ENCODE measurements at regions not wholly inside any gene's neighbourhood (a gene's known extent, or its start where the extent isn't known, plus 50 kb on each side); places are given as distances from the start of the nearest gene placed in this dataset.

- Histone ChIP-seq H3K27me3 (ENCODE audit: insufficient read depth, low read length) (no peaks in the 10 kb centered on the region), H2AK5ac (ENCODE audit: low read length) (no peak overlapping the region), H4K91ac (ENCODE audit: low read depth, low read length) (no peak overlapping the region), H3K23ac (ENCODE audit: low read length) (no peak overlapping the region), H4K8ac (ENCODE audit: low read depth, low read length) (no peak overlapping the region), H3K9ac (ENCODE audit: low read length) (no peak overlapping the region), H3K9me3 (ENCODE audit: insufficient read depth, low read depth, low read length) (no peaks in the 10 kb centered on the region), H3K27ac (ENCODE audit: low read depth, low read length) (no peak overlapping the region), H3K79me2 (ENCODE audit: control insufficient read depth, insufficient read depth, low read length, poor library complexity) (no peaks in the 10 kb centered on the region), H3K4ac (ENCODE audit: low read depth, low read length) (no peak overlapping the region), H2BK120ac (ENCODE audit: insufficient read depth, low read length, poor library complexity) (no peak overlapping the region), H3K36me3 (ENCODE audit: control insufficient read depth in 1 of 2, insufficient read depth in 2 of 2, low read length in 2 of 2) (no peaks in the 10 kb centered on the region), H3K4me3 (ENCODE audit: low read depth, low read length) (no peak overlapping the region), H3K79me1 (ENCODE audit: low read length) (no peaks in the 10 kb centered on the region), H2BK5ac (ENCODE audit: low read depth, low read length, poor library complexity) (no peak overlapping the region), H3K14ac (ENCODE audit: low read length) (no peak overlapping the region), H2AFZ (ENCODE audit: insufficient read depth, low read length, poor library complexity) (no peak overlapping the region), H3K18ac (ENCODE audit: low read length) (no peak overlapping the region), H2BK12ac (ENCODE audit: low read length) (no peak overlapping the region), H3K4me1 (ENCODE audit: control insufficient read depth in 1 of 2, insufficient read depth in 2 of 2, low read length in 2 of 2) (no peaks in the 10 kb centered on the region), H4K12ac (ENCODE audit: low read depth, low read length) (no peak overlapping the region), H3K4me2 (ENCODE audit: low read length) (no peak overlapping the region)
- DNase-seq = no peak
Measured at GRCh38 chr2:8270699-8271098, 411.2 kb upstream of the ID2 start.

GRCh38 chr2:8271461-8271860, 410.4 kb upstream of the ID2 start:
- whole genome bisulfite sequencing (ENCODE audit: extremely low coverage, insufficient coverage, insufficient read length) = no CpG with 5 or more reads among the region's 3 CpGs
- H3K4ac ChIP-seq (ENCODE audit: low read depth, low read length) = no peak overlapping the region
- H3K18ac ChIP-seq (ENCODE audit: low read length) = no peak overlapping the region
- H2BK12ac ChIP-seq (ENCODE audit: low read length) = no peak overlapping the region
- no peak overlapping the region for H2AK5ac ChIP-seq (ENCODE audit: low read length)
- no peaks in the 10 kb centered on the region for H3K79me2 ChIP-seq (ENCODE audit: control insufficient read depth, insufficient read depth, low read length, poor library complexity)
- no peak overlapping the region for H4K8ac ChIP-seq (ENCODE audit: low read depth, low read length)
- H3K79me1 ChIP-seq (ENCODE audit: low read length) = no peaks in the 10 kb centered on the region
- H2AFZ ChIP-seq (ENCODE audit: insufficient read depth, low read length, poor library complexity) = no peak overlapping the region
- no peaks in the 10 kb centered on the region for H3K4me1 ChIP-seq (ENCODE audit: control insufficient read depth in 1 of 2, insufficient read depth in 2 of 2, low read length in 2 of 2)
- H3K27ac ChIP-seq (ENCODE audit: low read depth, low read length) = no peak overlapping the region
- no peak overlapping the region for H3K9ac ChIP-seq (ENCODE audit: low read length)
- no peak overlapping the region for H3K4me2 ChIP-seq (ENCODE audit: low read length)
- H4K91ac ChIP-seq (ENCODE audit: low read depth, low read length) = no peak overlapping the region
- H3K36me3 ChIP-seq (ENCODE audit: control insufficient read depth in 1 of 2, insufficient read depth in 2 of 2, low read length in 2 of 2) = no peaks in the 10 kb centered on the region
- H3K14ac ChIP-seq (ENCODE audit: low read length) = no peak overlapping the region
- no peaks in the 10 kb centered on the region for H3K27me3 ChIP-seq (ENCODE audit: insufficient read depth, low read length)
- H4K12ac ChIP-seq (ENCODE audit: low read depth, low read length) = no peak overlapping the region
- no peak overlapping the region for H2BK120ac ChIP-seq (ENCODE audit: insufficient read depth, low read length, poor library complexity)
- H3K23ac ChIP-seq (ENCODE audit: low read length) = no peak overlapping the region
- DNase-seq = no peak
- no peak overlapping the region for H3K4me3 ChIP-seq (ENCODE audit: low read depth, low read length)
- H3K9me3 ChIP-seq (ENCODE audit: insufficient read depth, low read depth, low read length) = no peaks in the 10 kb centered on the region
- H2BK5ac ChIP-seq (ENCODE audit: low read depth, low read length, poor library complexity) = no peak overlapping the region

GRCh38 chr2:8276026-8276425, 405.8 kb upstream of the ID2 start:
- Histone ChIP-seq H3K27ac (ENCODE audit: low read depth, low read length) (no peak overlapping the region), H3K36me3 (ENCODE audit: control insufficient read depth in 1 of 2, insufficient read depth in 2 of 2, low read length in 2 of 2) (no peaks in the 10 kb centered on the region), H4K91ac (ENCODE audit: low read depth, low read length) (no peak overlapping the region), H2BK120ac (ENCODE audit: insufficient read depth, low read length, poor library complexity) (no peak overlapping the region), H4K12ac (ENCODE audit: low read depth, low read length) (no peak overlapping the region), H4K8ac (ENCODE audit: low read depth, low read length) (no peak overlapping the region), H3K4ac (ENCODE audit: low read depth, low read length) (no peak overlapping the region), H3K9ac (ENCODE audit: low read length) (no peak overlapping the region), H3K27me3 (ENCODE audit: insufficient read depth, low read length) (no peaks in the 10 kb centered on the region), H3K4me2 (ENCODE audit: low read length) (no peak overlapping the region), H2AFZ (ENCODE audit: insufficient read depth, low read length, poor library complexity) (no peak overlapping the region), H3K4me3 (ENCODE audit: low read depth, low read length) (no peak overlapping the region), H3K9me3 (ENCODE audit: insufficient read depth, low read depth, low read length) (no peaks in the 10 kb centered on the region), H3K18ac (ENCODE audit: low read length) (no peak overlapping the region), H3K4me1 (ENCODE audit: control insufficient read depth in 1 of 2, insufficient read depth in 2 of 2, low read length in 2 of 2) (no peaks in the 10 kb centered on the region), H2BK12ac (ENCODE audit: low read length) (no peak overlapping the region), H3K79me1 (ENCODE audit: low read length) (no peaks in the 10 kb centered on the region), H3K79me2 (ENCODE audit: control insufficient read depth, insufficient read depth, low read length, poor library complexity) (no peaks in the 10 kb centered on the region), H3K23ac (ENCODE audit: low read length) (no peak overlapping the region), H2BK5ac (ENCODE audit: low read depth, low read length, poor library complexity) (no peak overlapping the region), H2AK5ac (ENCODE audit: low read length) (no peak overlapping the region), H3K14ac (ENCODE audit: low read length) (no peak overlapping the region)
- no CpG with 5 or more reads among the region's 4 CpGs for WGBS (ENCODE audit: extremely low coverage, insufficient coverage, insufficient read length)
- no peak for DNase-seq

- Histone ChIP-seq H2BK5ac (ENCODE audit: low read depth, low read length, poor library complexity) (no peak overlapping the region), H4K8ac (ENCODE audit: low read depth, low read length) (no peak overlapping the region), H3K23ac (ENCODE audit: low read length) (no peak overlapping the region), H2AFZ (ENCODE audit: insufficient read depth, low read length, poor library complexity) (no peak overlapping the region), H3K36me3 (ENCODE audit: control insufficient read depth in 1 of 2, insufficient read depth in 2 of 2, low read length in 2 of 2) (no peaks in the 10 kb centered on the region), H3K4me2 (ENCODE audit: low read length) (no peak overlapping the region), H3K9me3 (ENCODE audit: insufficient read depth, low read depth, low read length) (no peaks in the 10 kb centered on the region), H4K91ac (ENCODE audit: low read depth, low read length) (no peak overlapping the region), H3K79me1 (ENCODE audit: low read length) (no peaks in the 10 kb centered on the region), H3K4me3 (ENCODE audit: low read depth, low read length) (no peak overlapping the region), H3K9ac (ENCODE audit: low read length) (no peak overlapping the region), H3K18ac (ENCODE audit: low read length) (no peak overlapping the region), H4K12ac (ENCODE audit: low read depth, low read length) (no peak overlapping the region), H2AK5ac (ENCODE audit: low read length) (no peak overlapping the region), H3K14ac (ENCODE audit: low read length) (no peak overlapping the region), H2BK120ac (ENCODE audit: insufficient read depth, low read length, poor library complexity) (no peak overlapping the region), H3K79me2 (ENCODE audit: control insufficient read depth, insufficient read depth, low read length, poor library complexity) (no peaks in the 10 kb centered on the region), H3K27me3 (ENCODE audit: insufficient read depth, low read length) (no peaks in the 10 kb centered on the region), H3K4me1 (ENCODE audit: control insufficient read depth in 1 of 2, insufficient read depth in 2 of 2, low read length in 2 of 2) (no peaks in the 10 kb centered on the region), H3K27ac (ENCODE audit: low read depth, low read length) (no peak overlapping the region), H2BK12ac (ENCODE audit: low read length) (no peak overlapping the region), H3K4ac (ENCODE audit: low read depth, low read length) (no peak overlapping the region)
- DNase-seq = no peak
- no CpG with 5 or more reads among the region's 10 CpGs for WGBS (ENCODE audit: extremely low coverage, insufficient coverage, insufficient read length)
Measured at GRCh38 chr2:8277921-8278571, 403.8 kb upstream of the ID2 start.

All from trophoblast cell (in vitro differentiated cells and primary cell).